GM19463 (cell line): ENCODE measurements at regions not wholly inside any gene's neighbourhood (a gene's known extent, or its start where the extent isn't known, plus 50 kb on each side); places are given as distances from the start of the nearest gene placed in this dataset.
"Not testable (repeated sequence)": the region's sequence is repeated elsewhere in the genome, so short reads cannot be mapped to it uniquely, and the experiment has no call there.

Experiments used
- ATAC-seq: cut with Tn5 transposase; IDR thresholded peaks from one replicate; pipeline ENCODE4 v1.9.1; 2021; ENCODE audit warnings: mild to moderate bottlenecking, moderate library complexity; ENCODE audit not compliant: unreplicated experiment

- ATAC-seq, result no peak
These were observed 847.7 kb downstream of the CDH18 start for GRCh38 chr5:19140276-19140675.

- ATAC-seq, result not testable (repeated sequence)
These were observed 846.0 kb downstream of the CDH18 start for GRCh38 chr5:19141937-19142524.

GRCh38 chr5:19142713-19143414 lies 845.1 kb downstream of the CDH18 start:
- ATAC-seq, result not testable (repeated sequence)

- ATAC-seq, result no peak
These were observed 844.1 kb downstream of the CDH18 start for GRCh38 chr5:19143935-19144334.

GRCh38 chr5:19169426-19169825 lies 818.6 kb downstream of the CDH18 start:
- no peak for ATAC-seq

- no peak for ATAC-seq
These were observed 815.0 kb downstream of the CDH18 start for GRCh38 chr5:19172926-19173470.

- no peak for ATAC-seq
These were observed 812.0 kb downstream of the CDH18 start for GRCh38 chr5:19175776-19176570.

GRCh38 chr5:19179571-19179970 lies 808.4 kb downstream of the CDH18 start:
- ATAC-seq, result no peak

- ATAC-seq, result no peak
These were observed 798.8 kb downstream of the CDH18 start for GRCh38 chr5:19189176-19189575.

GRCh38 chr5:19193631-19194030 lies 794.4 kb downstream of the CDH18 start:
- no peak for ATAC-seq

- ATAC-seq, result no peak
These were observed 791.4 kb downstream of the CDH18 start for GRCh38 chr5:19196631-19197030.

- ATAC-seq, result no peak
These were observed 787.7 kb downstream of the CDH18 start for GRCh38 chr5:19200251-19200650.

GRCh38 chr5:19208397-19208796 lies 779.6 kb downstream of the CDH18 start:
- no peak for ATAC-seq

- ATAC-seq, result no peak
These were observed 777.1 kb downstream of the CDH18 start for GRCh38 chr5:19210886-19211285.

GRCh38 chr5:19229179-19229835 lies 758.7 kb downstream of the CDH18 start:
- no peak for ATAC-seq

GRCh38 chr5:19233573-19233972 lies 754.4 kb downstream of the CDH18 start:
- no peak for ATAC-seq

- ATAC-seq, result no peak
These were observed 752.9 kb downstream of the CDH18 start for GRCh38 chr5:19235101-19235584.

- ATAC-seq, result no peak
These were observed 747.8 kb downstream of the CDH18 start for GRCh38 chr5:19240170-19240569.

- no peak for ATAC-seq
These were observed 746.3 kb downstream of the CDH18 start for GRCh38 chr5:19241690-19242089.

- not testable (repeated sequence) for ATAC-seq
These were observed 741.8 kb downstream of the CDH18 start for GRCh38 chr5:19246191-19246590.

GRCh38 chr5:19247302-19247701 lies 740.7 kb downstream of the CDH18 start:
- ATAC-seq, result no peak
